Spinal cord (tissue), 9 donors: ENCODE measurements at regions not wholly inside any gene's neighbourhood (a gene's known extent, or its start where the extent isn't known, plus 50 kb on each side); places are given as distances from the start of the nearest gene placed in this dataset.

Source experiments
- DNase-seq, 6 donors: peaks; one replicate each; pipeline versions ENCODE4 v3.0.0 to v3.0.0-alpha.2; 2013 to 2015; ENCODE audit warnings: low spot score in 6 of 6, low read depth in 4 of 6
- H3K27ac ChIP-seq: one replicate; pipeline ENCODE4 v1.5.1; 2013; ENCODE audit warnings: low read depth, low read length, control low read depth
- H3K27me3 ChIP-seq: one replicate; pipeline ENCODE4 v1.6.1; 2013; ENCODE audit warnings: low read length; ENCODE audit not compliant: control insufficient read depth, insufficient read depth
- H3K36me3 ChIP-seq: one replicate; pipeline ENCODE4 v1.6.1; 2013; ENCODE audit warnings: low read length; ENCODE audit not compliant: control insufficient read depth, insufficient read depth
- H3K4me1 ChIP-seq: one replicate; pipeline ENCODE4 v1.6.1; 2013; ENCODE audit warnings: low read length; ENCODE audit not compliant: control insufficient read depth, insufficient read depth
- H3K4me3 ChIP-seq: one replicate; pipeline ENCODE4 v1.5.1; 2013; ENCODE audit warnings: low read depth, low read length, control low read depth
- H3K9me3 ChIP-seq: one replicate; pipeline ENCODE4 v1.6.1; 2013; ENCODE audit warnings: low read length; ENCODE audit not compliant: control insufficient read depth, insufficient read depth
- WGBS: methylation state at CpG from one replicate; pipeline ENCODE4 v1.1.5; 2013; ENCODE audit warnings: missing lambda C conversion rate; ENCODE audit not compliant: insufficient coverage; 5-methylcytosine and 5-hydroxymethylcytosine counted together
- donor health status: healthy.

- WGBS, result no CpG with 5 or more reads among the region's 1 CpG
- Histone ChIP-seq H3K9me3 (no peaks in the 10 kb centered on the region), H3K36me3 (no peaks in the 10 kb centered on the region), H3K27me3 (no peaks in the 10 kb centered on the region), H3K4me1 (no peaks in the 10 kb centered on the region), H3K4me3 (no peak overlapping the region), H3K27ac (no peak overlapping the region)
- DNase-seq, result no peak
These were observed 87.9 kb upstream of the POU5F2 start for GRCh38 chr5:93829346-93829745.

DNA sequence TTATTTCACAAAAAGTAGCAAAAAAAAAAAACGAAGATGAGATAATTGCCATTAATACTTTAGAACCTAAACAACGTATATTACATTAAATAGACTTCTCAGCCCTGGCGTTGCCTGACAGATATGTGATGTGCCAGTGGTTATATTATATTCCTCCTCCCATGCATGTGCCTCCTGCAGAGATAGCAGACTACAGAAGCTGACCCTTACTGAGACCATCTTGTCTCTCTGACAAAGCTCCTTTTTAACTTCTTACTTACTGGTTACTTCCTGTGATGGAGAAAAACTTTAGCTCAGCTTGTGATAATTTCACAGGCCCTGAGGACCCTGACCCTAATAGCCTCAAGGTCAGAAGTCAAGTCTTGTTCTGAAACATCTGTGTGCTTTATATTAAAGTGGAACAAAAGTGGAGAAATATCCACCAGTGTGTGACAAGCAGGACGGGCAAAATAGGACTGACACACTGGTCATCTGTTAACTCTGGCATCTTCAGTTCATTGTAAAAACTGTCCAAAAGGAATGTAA, 80.6 kb upstream of the POU5F2 start:
- 56% methylated on average over 1 of the region's 4 CpGs for WGBS

GRCh38 chr5:93819668-93820067, 78.3 kb upstream of the POU5F2 start:
- no CpG with 5 or more reads among the region's 1 CpG for WGBS

More for the DNA sequence above, 80.6 kb upstream of the POU5F2 start:
- Histone ChIP-seq H3K27ac (no peak overlapping the region), H3K27me3 (no peaks in the 10 kb centered on the region), H3K36me3 (no peaks in the 10 kb centered on the region), H3K4me3 (no peak overlapping the region), H3K4me1 (no peaks in the 10 kb centered on the region), H3K9me3 (no peaks in the 10 kb centered on the region)
- DNase-seq, result no peak

DNA sequence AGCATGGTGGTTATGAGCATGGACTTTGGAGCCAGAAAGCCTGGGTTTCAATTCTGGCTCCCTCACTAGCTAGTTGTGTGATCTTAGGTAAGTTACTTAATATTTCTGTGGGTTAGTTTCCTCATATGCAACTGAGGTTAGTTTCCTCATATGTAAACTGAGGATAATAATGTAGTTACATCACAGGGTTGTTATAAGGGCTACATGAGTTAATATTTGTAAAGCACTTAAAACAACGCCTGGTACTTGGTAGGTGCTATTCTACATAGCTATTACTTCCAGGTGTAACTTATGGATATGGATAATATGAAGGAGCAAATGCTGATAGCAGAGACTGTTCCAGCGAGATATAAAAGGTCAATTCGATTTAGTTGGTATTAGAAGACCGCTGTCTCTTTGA, 69.4 kb upstream of the POU5F2 start:
- DNase-seq, result no peak
- no peaks in the 10 kb centered on the region for H3K27me3 ChIP-seq
- no peak overlapping the region for H3K4me3 ChIP-seq
- no peaks in the 10 kb centered on the region for H3K9me3 ChIP-seq
- no CpG with 5 or more reads among the region's 4 CpGs for WGBS
- H3K4me1 ChIP-seq, result no peaks in the 10 kb centered on the region
- H3K36me3 ChIP-seq, result no peaks in the 10 kb centered on the region
- H3K27ac ChIP-seq, result no peak overlapping the region

More at GRCh38 chr5:93819668-93820067, 78.3 kb upstream of the POU5F2 start:
- Histone ChIP-seq H3K9me3 (no peaks in the 10 kb centered on the region), H3K4me3 (no peak overlapping the region), H3K27ac (no peak overlapping the region), H3K36me3 (no peaks in the 10 kb centered on the region), H3K27me3 (no peaks in the 10 kb centered on the region), H3K4me1 (no peaks in the 10 kb centered on the region)
- DNase-seq, result no peak

DNA sequence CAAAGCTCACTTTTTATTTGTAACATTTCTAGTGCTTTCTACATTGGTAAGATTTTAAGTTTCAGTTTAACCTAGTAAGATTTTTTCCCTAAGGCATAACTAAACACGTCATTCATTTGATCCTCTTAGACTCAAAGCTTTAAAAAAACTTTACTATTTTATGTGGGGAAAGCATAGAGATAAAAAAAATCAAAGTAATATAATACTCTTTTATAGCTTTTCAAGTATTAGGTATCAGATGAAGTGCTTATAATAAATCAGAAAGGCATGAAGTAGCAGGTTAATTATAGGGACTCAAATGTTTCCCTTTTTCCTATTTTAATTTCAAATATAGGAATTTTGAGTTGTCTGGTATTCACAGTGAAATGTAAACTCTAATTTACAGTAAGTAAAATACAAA, 68.0 kb upstream of the POU5F2 start:
- H3K36me3 ChIP-seq, result no peaks in the 10 kb centered on the region
- no peak for DNase-seq
- no peak overlapping the region for H3K27ac ChIP-seq
- H3K4me1 ChIP-seq, result no peaks in the 10 kb centered on the region
- no CpG with 5 or more reads among the region's 1 CpG for WGBS
- H3K4me3 ChIP-seq, result no peak overlapping the region
- no peaks in the 10 kb centered on the region for H3K9me3 ChIP-seq
- H3K27me3 ChIP-seq, result no peaks in the 10 kb centered on the region

- H3K27ac ChIP-seq, result no peak overlapping the region
- H3K27me3 ChIP-seq, result no peaks in the 10 kb centered on the region
- no peak overlapping the region for H3K4me3 ChIP-seq
- no peaks in the 10 kb centered on the region for H3K36me3 ChIP-seq
- DNase-seq, result peak in 2 of 6 donors; percentile 17 to 51
- no peaks in the 10 kb centered on the region for H3K9me3 ChIP-seq
- H3K4me1 ChIP-seq, result no peaks in the 10 kb centered on the region
- WGBS, result no CpG with 5 or more reads among the region's 6 CpGs
These were observed 66.4 kb upstream of the POU5F2 start for GRCh38 chr5:93807846-93808245.

DNA sequence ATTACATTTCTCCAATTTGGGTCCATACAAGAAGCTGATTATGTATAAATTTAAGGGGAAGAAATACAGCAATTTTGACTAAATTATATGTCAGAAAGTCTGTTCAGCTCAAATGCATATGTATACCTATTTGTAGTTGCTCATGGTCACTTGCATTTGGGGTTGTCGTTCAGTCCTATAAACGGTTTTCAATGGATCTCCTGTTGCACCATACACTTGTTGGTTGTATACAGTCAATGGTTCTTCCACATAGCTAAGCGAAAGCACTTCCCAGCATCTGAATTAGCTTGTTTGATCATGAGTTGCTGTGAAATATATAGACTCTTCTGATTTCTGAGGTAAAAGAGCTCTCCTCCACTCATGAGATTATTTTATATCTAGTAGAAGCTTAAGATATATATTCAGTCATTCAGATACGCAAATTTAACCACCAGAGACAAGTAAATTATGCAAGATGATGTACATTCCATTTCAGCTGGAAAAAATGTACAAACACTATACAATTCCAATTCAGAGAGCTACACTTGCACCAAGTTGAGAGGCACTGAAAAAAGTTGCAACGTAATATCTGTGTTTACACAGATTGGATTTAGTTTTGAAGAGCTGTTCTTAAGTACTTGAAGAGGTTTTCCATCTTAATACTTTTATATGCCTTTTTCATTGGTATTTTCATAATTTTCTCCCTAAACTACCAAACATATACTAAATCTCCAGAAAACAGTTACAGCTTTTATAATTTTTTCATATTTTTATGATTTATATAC, 64.4 kb upstream of the POU5F2 start:
- H3K36me3 ChIP-seq, result no peaks in the 10 kb centered on the region
- no peak overlapping the region for H3K4me3 ChIP-seq
- H3K4me1 ChIP-seq, result peaks cover 4% of the 10 kb centered on the region
- H3K27ac ChIP-seq, result no peak overlapping the region
- DNase-seq, result no peak
- no CpG with 5 or more reads among the region's 5 CpGs for WGBS
- H3K27me3 ChIP-seq, result no peaks in the 10 kb centered on the region
- no peaks in the 10 kb centered on the region for H3K9me3 ChIP-seq

- WGBS, result 0% methylated on average over 1 of the region's 2 CpGs
- Histone ChIP-seq H3K27me3 (no peaks in the 10 kb centered on the region), H3K27ac (peak overlapping the region; percentile 53), H3K4me1 (peaks cover 4% of the 10 kb centered on the region), H3K9me3 (no peaks in the 10 kb centered on the region), H3K36me3 (no peaks in the 10 kb centered on the region), H3K4me3 (peak overlapping the region; percentile 9)
- DNase-seq, result peak; percentile 38 to 92 (median 62)
These were observed 59.8 kb upstream of the POU5F2 start for GRCh38 chr5:93800988-93801811.

GRCh38 chr5:93794954-93795353, 53.6 kb upstream of the POU5F2 start:
- no peaks in the 10 kb centered on the region for H3K27me3 ChIP-seq
- H3K4me1 ChIP-seq, result no peaks in the 10 kb centered on the region
- H3K4me3 ChIP-seq, result no peak overlapping the region
- no peaks in the 10 kb centered on the region for H3K9me3 ChIP-seq
- no peak overlapping the region for H3K27ac ChIP-seq
- no peak for DNase-seq
- no peaks in the 10 kb centered on the region for H3K36me3 ChIP-seq
- WGBS, result 94% methylated on average over 5 of the region's 5 CpGs
